IMR-90 (cell line): ENCODE measurements at regions not wholly inside any gene's neighbourhood (a gene's known extent, or its start where the extent isn't known, plus 50 kb on each side); places are given as distances from the start of the nearest gene placed in this dataset.
"Not testable (repeated sequence)": the region's sequence is repeated elsewhere in the genome, so short reads cannot be mapped to it uniquely, and the experiment has no call there.

Experiments
- ATAC-seq: fragments of 200-7000 bp; cut with Tn5 transposase; 2 replicates; pipeline ENCODE4 v1.9.1; 2020; ENCODE audit warnings: low read depth, mild to moderate bottlenecking, moderate library complexity
- BruUV-seq: library from RNA; stranded (reverse); fragments of 400-500 nt; replicated peaks from 2 replicates; lab custom pipeline; 2021; lab: Mats Ljungman, UMichigan
- CTCF ChIA-PET: fragments of 300-600 bp; formaldehyde crosslinking; extraction: SDS; loops from one replicate; lab custom pipeline; 2021; ENCODE audit warnings: antibody characterized with exemption; lab: Yijun Ruan, JAX
- POLR2A ChIA-PET: fragments of 300-600 bp; sonication (Branson Sonifier 250); formaldehyde crosslinking; loops from one replicate; lab custom pipeline; 2022; ENCODE audit warnings: antibody characterized with exemption; ENCODE audit not compliant: unreplicated experiment; lab: Charles Lee
- DNase-seq: peaks from one replicate; pipeline ENCODE4 v3.0.0; 2013
- H2AFZ ChIP-seq: replicated peaks from 2 replicates; pipeline ENCODE3; 2013; ENCODE audit warnings: low read length, mild to moderate bottlenecking; ENCODE audit not compliant: poor library complexity
- H2AK5ac ChIP-seq: 2 replicates; pipeline ENCODE4 v1.6.1; 2013; ENCODE audit warnings: low read depth, low read length, inconsistent platforms
- H2AK9ac ChIP-seq: replicated peaks from 2 replicates; pipeline ENCODE3; 2013; ENCODE audit warnings: mild to moderate bottlenecking, low read depth, low read length, moderate library complexity; ENCODE audit not compliant: poor library complexity
- H2BK120ac ChIP-seq: 2 replicates; pipeline ENCODE4 v1.6.1; 2013; ENCODE audit warnings: low read depth, low read length, inconsistent platforms
- H2BK15ac ChIP-seq: 3 replicates; pipeline ENCODE4 v1.6.1; 2013; ENCODE audit warnings: low read depth, low read length, inconsistent platforms
- H2BK20ac ChIP-seq: 2 replicates; pipeline ENCODE4 v1.6.1; 2013; ENCODE audit warnings: low read depth, mild to moderate bottlenecking, inconsistent platforms, low read length, moderate library complexity
- H2BK5ac ChIP-seq: 2 replicates; pipeline ENCODE4 v1.6.1; 2013; ENCODE audit warnings: mild to moderate bottlenecking, low read depth, low read length, inconsistent platforms; ENCODE audit not compliant: poor library complexity, severe bottlenecking
- H3K14ac ChIP-seq: replicated peaks from 2 replicates; pipeline ENCODE4 v1.6.1; 2013; ENCODE audit warnings: low read depth, low read length, inconsistent platforms
- H3K18ac ChIP-seq: 2 replicates; pipeline ENCODE4 v1.6.1; 2013; ENCODE audit warnings: low read depth, low read length, control low read depth
- H3K23ac ChIP-seq: 2 replicates; pipeline ENCODE4 v1.6.1; 2013; ENCODE audit warnings: low read depth, low read length, inconsistent platforms
- H3K27ac ChIP-seq: 2 replicates; pipeline ENCODE4 v1.5.1; 2013; ENCODE audit warnings: mild to moderate bottlenecking, control low read depth, low read length; ENCODE audit not compliant: insufficient read depth
- H3K27me3 ChIP-seq: 2 replicates; pipeline ENCODE4 v1.6.1; 2013; ENCODE audit warnings: low read length; ENCODE audit not compliant: control insufficient read depth, insufficient read depth
- H3K36me3 ChIP-seq: 2 replicates; pipeline ENCODE4 v1.6.1; 2013; ENCODE audit warnings: low read length, mixed read lengths; ENCODE audit not compliant: control insufficient read depth, insufficient read depth
- H3K4ac ChIP-seq: 2 replicates; pipeline ENCODE4 v1.6.1; 2013; ENCODE audit warnings: low read depth, low read length, inconsistent platforms
- H3K4me1 ChIP-seq: 2 replicates; pipeline ENCODE4 v1.6.1; 2013; ENCODE audit warnings: low read length, mixed read lengths; ENCODE audit not compliant: control insufficient read depth, insufficient read depth
- H3K4me2 ChIP-seq: 2 replicates; pipeline ENCODE4 v1.6.1; 2013; ENCODE audit warnings: low read depth, mild to moderate bottlenecking, control low read depth, low read length, moderate library complexity
- H3K4me3 ChIP-seq: 2 replicates; pipeline ENCODE4 v1.5.1; 2013; ENCODE audit warnings: low read depth, mild to moderate bottlenecking, control low read depth, low read length, moderate library complexity; ENCODE audit not compliant: insufficient read depth
- H3K56ac ChIP-seq: 2 replicates; pipeline ENCODE4 v1.6.1; 2013; ENCODE audit warnings: low read length, inconsistent platforms; ENCODE audit not compliant: insufficient read depth; ENCODE audit errors: extremely low read depth
- H3K79me1 ChIP-seq, 2 experiments: 2 replicates each; pipeline ENCODE4 v1.6.1; 2013; ENCODE audit warnings: low read length in 2 of 2, inconsistent platforms in 1 of 2, low read depth in 1 of 2
- H3K9ac ChIP-seq: 2 replicates; pipeline ENCODE4 v1.6.1; 2013; ENCODE audit warnings: low read depth, low read length, control low read depth
- H3K9me1 ChIP-seq: 2 replicates; pipeline ENCODE4 v1.6.1; 2013; ENCODE audit warnings: low read length, inconsistent platforms; ENCODE audit not compliant: insufficient read depth
- H3K9me3 ChIP-seq: 2 replicates; pipeline ENCODE4 v1.6.1; 2013; ENCODE audit warnings: low read length; ENCODE audit not compliant: control insufficient read depth, insufficient read depth
- H4K20me1 ChIP-seq: 2 replicates; pipeline ENCODE4 v1.6.1; 2013; ENCODE audit warnings: low read length, inconsistent platforms; ENCODE audit not compliant: insufficient read depth
- H4K5ac ChIP-seq: 2 replicates; pipeline ENCODE4 v1.6.1; 2013; ENCODE audit warnings: mild to moderate bottlenecking, low read depth, low read length, control low read depth
- H4K8ac ChIP-seq, 2 experiments: 2 replicates each; pipeline ENCODE4 v1.6.1; 2013; ENCODE audit warnings: low read depth in 2 of 2, low read length in 2 of 2, control low read depth in 1 of 2, inconsistent platforms in 1 of 2
- H4K91ac ChIP-seq: 2 replicates; pipeline ENCODE4 v1.6.1; 2013; ENCODE audit warnings: low read depth, low read length, inconsistent platforms; ENCODE audit not compliant: insufficient read depth
- MAFK ChIP-seq: IDR thresholded peaks from 2 replicates; pipeline ENCODE4 v1.6.1; 2012; ENCODE audit warnings: low read depth, low read length, improper control_type of control experiment
- WGBS, 2 experiments: methylation state at CpG; one replicate each; pipeline versions ENCODE4 v1.1.5 to v1.1.7; 2013; ENCODE audit warnings: missing lambda C conversion rate in 2 of 2; ENCODE audit not compliant: insufficient read length in 1 of 2; ENCODE audit errors: extremely low coverage in 2 of 2; 5-methylcytosine and 5-hydroxymethylcytosine counted together
- dilution Hi-C: fragments of 300-500 bp; cut with HindIII; formaldehyde crosslinking; loops from one replicate; pipeline ENCODE4 v1.14.3; 2018; ENCODE audit warnings: low sequenced_read_pairs; ENCODE audit not compliant: unreplicated experiment
- in situ Hi-C: fragments of 300-500 bp; cut with MboI; formaldehyde crosslinking; loops from 3 replicates; pipeline ENCODE4 v1.14.3; 2019; ENCODE audit warnings: low sequenced_read_pairs, inconsistent platforms, mixed read lengths
- intact Hi-C: fragments of 100-400 bp; cut with micrococcal nuclease; formaldehyde crosslinking; loops from 2 replicates; pipeline ENCODE4 v1.10.0; 2022

GRCh38 chr9:38510340-38510739 is 86.1 kb upstream of the IGFBPL1 start:
- H4K20me1 ChIP-seq, H3K9me1 ChIP-seq, H2AFZ ChIP-seq, H3K4me2 ChIP-seq, H4K91ac ChIP-seq, POLR2A ChIA-PET, H3K27ac ChIP-seq, dilution Hi-C loops, H3K27me3 ChIP-seq, ATAC-seq, H3K56ac ChIP-seq, BruUV-seq, H2AK5ac ChIP-seq, H2AK9ac ChIP-seq, H3K18ac ChIP-seq, H3K79me1 ChIP-seq, H3K9me3 ChIP-seq, H2BK15ac ChIP-seq, H3K9ac ChIP-seq, H4K5ac ChIP-seq, H3K14ac ChIP-seq, H2BK20ac ChIP-seq, H3K23ac ChIP-seq, CTCF ChIA-PET, intact Hi-C loops, H2BK5ac ChIP-seq, H3K36me3 ChIP-seq, H2BK120ac ChIP-seq, H3K4me3 ChIP-seq, H4K8ac ChIP-seq, H3K4me1 ChIP-seq, in situ Hi-C loops, H3K4ac ChIP-seq, DNase-seq: not testable (repeated sequence)
- peak; percentile 63 for TF ChIP-seq MAFK
- WGBS, 2 experiments, result no CpG with 5 or more reads among the region's 3 CpGs
